ENCODE measurements at regions not wholly inside any gene's neighbourhood (a gene's known extent, or its start where the extent isn't known, plus 50 kb on each side); places are given as distances from the start of the nearest gene placed in this dataset.

GRCh38 chr14:41257476-41257875, 349.2 kb upstream of the LRFN5 start:
- Mint-ChIP-seq H3K27ac (no peak overlapping the region), H3K27me3 (no peaks in the 10 kb centered on the region), H3K4me3 (ENCODE audit: low read depth) (no peak overlapping the region), H3K4me1 (ENCODE audit: low read depth) (no peaks in the 10 kb centered on the region), H3K36me3 (ENCODE audit: insufficient read depth) (no peaks in the 10 kb centered on the region), H3K9me3 (ENCODE audit: low read depth) (peaks cover 3% of the 10 kb centered on the region)
- TF ChIP-seq CTCF (IDR thresholded peaks at IDR 0.05; ENCODE audit: unreplicated experiment), result no peak
- no peak for DNase-seq (ENCODE audit: low spot score, unreplicated experiment)

GRCh38 chr14:41235466-41235865, 371.2 kb upstream of the LRFN5 start:
- no peak for TF ChIP-seq CTCF (IDR thresholded peaks at IDR 0.05; ENCODE audit: unreplicated experiment)
- no peak overlapping the region for H3K4me3 Mint-ChIP-seq (ENCODE audit: low read depth)
- H3K9me3 Mint-ChIP-seq (ENCODE audit: low read depth), result peaks cover 9% of the 10 kb centered on the region
- H3K4me1 Mint-ChIP-seq (ENCODE audit: low read depth), result no peaks in the 10 kb centered on the region
- DNase-seq (ENCODE audit: low spot score, unreplicated experiment), result no peak
- H3K27ac Mint-ChIP-seq, result no peak overlapping the region
- H3K36me3 Mint-ChIP-seq (ENCODE audit: insufficient read depth), result no peaks in the 10 kb centered on the region
- no peaks in the 10 kb centered on the region for H3K27me3 Mint-ChIP-seq

- Mint-ChIP-seq H3K9me3 (ENCODE audit: low read depth) (peaks cover 4% of the 10 kb centered on the region), H3K36me3 (ENCODE audit: insufficient read depth) (no peaks in the 10 kb centered on the region), H3K27ac (no peak overlapping the region), H3K4me3 (ENCODE audit: low read depth) (no peak overlapping the region), H3K4me1 (ENCODE audit: low read depth) (no peaks in the 10 kb centered on the region), H3K27me3 (no peaks in the 10 kb centered on the region)
- TF ChIP-seq CTCF (IDR thresholded peaks at IDR 0.05; ENCODE audit: unreplicated experiment), result no peak
- no peak for DNase-seq (ENCODE audit: low spot score, unreplicated experiment)
Measured at GRCh38 chr14:41230683-41231082, 376.0 kb upstream of the LRFN5 start.

- H3K4me1 Mint-ChIP-seq (ENCODE audit: low read depth), result no peaks in the 10 kb centered on the region
- no peak overlapping the region for H3K4me3 Mint-ChIP-seq (ENCODE audit: low read depth)
- no peaks in the 10 kb centered on the region for H3K27me3 Mint-ChIP-seq
- no peaks in the 10 kb centered on the region for H3K36me3 Mint-ChIP-seq (ENCODE audit: insufficient read depth)
- no peak overlapping the region for H3K27ac Mint-ChIP-seq
- DNase-seq (ENCODE audit: low spot score, unreplicated experiment), result no peak
- no peak for TF ChIP-seq CTCF (IDR thresholded peaks at IDR 0.05; ENCODE audit: unreplicated experiment)
- H3K9me3 Mint-ChIP-seq (ENCODE audit: low read depth), result peaks cover 1% of the 10 kb centered on the region
Measured at GRCh38 chr14:41229824-41230223, 376.9 kb upstream of the LRFN5 start.

- Mint-ChIP-seq H3K4me3 (ENCODE audit: low read depth) (no peak overlapping the region), H3K27ac (no peak overlapping the region), H3K9me3 (ENCODE audit: low read depth) (no peaks in the 10 kb centered on the region), H3K36me3 (ENCODE audit: insufficient read depth) (no peaks in the 10 kb centered on the region), H3K27me3 (no peaks in the 10 kb centered on the region), H3K4me1 (ENCODE audit: low read depth) (no peaks in the 10 kb centered on the region)
- TF ChIP-seq CTCF (IDR thresholded peaks at IDR 0.05; ENCODE audit: unreplicated experiment), result no peak
- DNase-seq (ENCODE audit: low spot score, unreplicated experiment), result no peak
Measured at GRCh38 chr14:41225433-41225832, 381.2 kb upstream of the LRFN5 start.

Data from progenitor cell of endocrine pancreas (in vitro differentiated cells).